ENCODE measurements at regions not wholly inside any gene's neighbourhood (a gene's known extent, or its start where the extent isn't known, plus 50 kb on each side); places are given as distances from the start of the nearest gene placed in this dataset.

GRCh38 chr3:22068619-22069018 lies 317.6 kb upstream of the ZNF385D start:
- TF ChIP-seq, protein P1, sequence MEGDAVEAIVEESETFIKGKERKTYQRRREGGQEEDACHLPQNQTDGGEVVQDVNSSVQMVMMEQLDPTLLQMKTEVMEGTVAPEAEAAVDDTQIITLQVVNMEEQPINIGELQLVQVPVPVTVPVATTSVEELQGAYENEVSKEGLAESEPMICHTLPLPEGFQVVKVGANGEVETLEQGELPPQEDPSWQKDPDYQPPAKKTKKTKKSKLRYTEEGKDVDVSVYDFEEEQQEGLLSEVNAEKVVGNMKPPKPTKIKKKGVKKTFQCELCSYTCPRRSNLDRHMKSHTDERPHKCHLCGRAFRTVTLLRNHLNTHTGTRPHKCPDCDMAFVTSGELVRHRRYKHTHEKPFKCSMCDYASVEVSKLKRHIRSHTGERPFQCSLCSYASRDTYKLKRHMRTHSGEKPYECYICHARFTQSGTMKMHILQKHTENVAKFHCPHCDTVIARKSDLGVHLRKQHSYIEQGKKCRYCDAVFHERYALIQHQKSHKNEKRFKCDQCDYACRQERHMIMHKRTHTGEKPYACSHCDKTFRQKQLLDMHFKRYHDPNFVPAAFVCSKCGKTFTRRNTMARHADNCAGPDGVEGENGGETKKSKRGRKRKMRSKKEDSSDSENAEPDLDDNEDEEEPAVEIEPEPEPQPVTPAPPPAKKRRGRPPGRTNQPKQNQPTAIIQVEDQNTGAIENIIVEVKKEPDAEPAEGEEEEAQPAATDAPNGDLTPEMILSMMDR (IDR thresholded peaks at IDR 0.05), result no peak
- TF ChIP-seq POLR2AphosphoS5 (IDR thresholded peaks at IDR 0.05), result no peak
- TF ChIP-seq EP300 (IDR thresholded peaks at IDR 0.05; ENCODE audit: low read depth), result no peak
